Progenitor cell of endocrine pancreas (in vitro differentiated cells): ENCODE measurements at regions not wholly inside any gene's neighbourhood (a gene's known extent, or its start where the extent isn't known, plus 50 kb on each side); places are given as distances from the start of the nearest gene placed in this dataset.
"Not testable (repeated sequence)": the region's sequence is repeated elsewhere in the genome, so short reads cannot be mapped to it uniquely, and the experiment has no call there.

ENCODE experiments used
- DNase-seq: peaks from one replicate; pipeline ENCODE4 v3.0.0; 2021; ENCODE audit warnings: low spot score; ENCODE audit not compliant: unreplicated experiment
- H3K27ac Mint-ChIP-seq: 2 replicates; pipeline ENCODE4 v1.8.0; 2021; ENCODE audit warnings: mild to moderate bottlenecking, moderate library complexity, mixed read lengths
- H3K27me3 Mint-ChIP-seq: 2 replicates; pipeline ENCODE4 v1.8.0; 2021; ENCODE audit warnings: mixed read lengths
- H3K36me3 Mint-ChIP-seq: 2 replicates; pipeline ENCODE4 v1.8.0; 2022; ENCODE audit warnings: mixed read lengths; ENCODE audit not compliant: insufficient read depth
- H3K4me1 Mint-ChIP-seq: 2 replicates; pipeline ENCODE4 v1.8.0; 2021; ENCODE audit warnings: low read depth, mixed read lengths
- H3K4me3 Mint-ChIP-seq: 2 replicates; pipeline ENCODE4 v1.8.0; 2021; ENCODE audit warnings: low read depth, mild to moderate bottlenecking, moderate library complexity, mixed read lengths
- H3K9me3 Mint-ChIP-seq: 2 replicates; pipeline ENCODE4 v1.8.0; 2021; ENCODE audit warnings: low read depth, mixed read lengths
- TF ChIP-seq, protein P1 (sequence below): fragments of 200-600 bp; sonication (generic); IDR thresholded peaks from one replicate; pipeline ENCODE4 v1.5.0; 2021; ENCODE audit warnings: antibody characterized with exemption, mild to moderate bottlenecking; ENCODE audit not compliant: unreplicated experiment

DNA sequence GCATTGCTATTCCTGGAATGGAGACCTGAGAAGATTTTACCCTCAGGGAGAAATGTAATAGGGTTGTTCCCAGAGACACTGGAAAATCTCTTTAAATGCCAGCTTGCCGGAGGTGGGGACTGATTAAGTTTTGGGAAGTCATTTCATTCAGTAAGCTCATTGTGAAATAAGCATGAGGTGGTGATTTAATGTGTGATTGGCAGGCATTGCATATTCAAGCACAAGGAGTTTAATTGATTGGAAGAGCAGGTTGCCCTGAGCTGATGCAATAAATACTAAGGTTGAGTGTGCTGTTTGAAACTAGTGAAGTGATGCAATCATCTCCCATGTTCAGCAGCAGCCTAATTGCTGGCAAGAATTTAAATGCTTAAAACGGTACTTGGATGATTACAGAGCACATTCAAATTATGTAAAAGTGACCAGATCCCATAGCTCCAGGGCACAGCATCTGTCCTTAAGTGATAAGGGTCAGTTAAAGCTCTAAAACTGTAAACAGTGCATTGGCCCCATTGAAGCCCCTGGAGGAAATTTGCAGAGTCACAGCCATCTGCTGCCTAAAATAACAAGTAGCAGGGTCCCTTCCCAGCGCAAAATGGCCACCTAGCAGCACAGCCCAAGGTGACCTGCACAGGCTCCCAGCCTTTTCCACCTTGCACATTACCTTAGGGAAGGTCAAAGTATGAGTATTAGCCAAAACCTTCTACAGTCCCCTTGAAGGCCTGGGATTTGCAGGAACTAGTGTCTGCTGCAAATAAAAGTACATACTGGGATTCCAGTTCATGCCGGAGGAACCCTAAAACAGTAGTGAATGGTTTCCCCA, 92.1 kb downstream of the CCDC71L start:
- H3K36me3 Mint-ChIP-seq, result no peaks in the 10 kb centered on the region
- H3K27me3 Mint-ChIP-seq, result peaks cover 10% of the 10 kb centered on the region
- H3K4me1 Mint-ChIP-seq, result peaks cover 14% of the 10 kb centered on the region
- no peak for DNase-seq
- H3K9me3 Mint-ChIP-seq, result no peaks in the 10 kb centered on the region
- TF ChIP-seq, protein P1, sequence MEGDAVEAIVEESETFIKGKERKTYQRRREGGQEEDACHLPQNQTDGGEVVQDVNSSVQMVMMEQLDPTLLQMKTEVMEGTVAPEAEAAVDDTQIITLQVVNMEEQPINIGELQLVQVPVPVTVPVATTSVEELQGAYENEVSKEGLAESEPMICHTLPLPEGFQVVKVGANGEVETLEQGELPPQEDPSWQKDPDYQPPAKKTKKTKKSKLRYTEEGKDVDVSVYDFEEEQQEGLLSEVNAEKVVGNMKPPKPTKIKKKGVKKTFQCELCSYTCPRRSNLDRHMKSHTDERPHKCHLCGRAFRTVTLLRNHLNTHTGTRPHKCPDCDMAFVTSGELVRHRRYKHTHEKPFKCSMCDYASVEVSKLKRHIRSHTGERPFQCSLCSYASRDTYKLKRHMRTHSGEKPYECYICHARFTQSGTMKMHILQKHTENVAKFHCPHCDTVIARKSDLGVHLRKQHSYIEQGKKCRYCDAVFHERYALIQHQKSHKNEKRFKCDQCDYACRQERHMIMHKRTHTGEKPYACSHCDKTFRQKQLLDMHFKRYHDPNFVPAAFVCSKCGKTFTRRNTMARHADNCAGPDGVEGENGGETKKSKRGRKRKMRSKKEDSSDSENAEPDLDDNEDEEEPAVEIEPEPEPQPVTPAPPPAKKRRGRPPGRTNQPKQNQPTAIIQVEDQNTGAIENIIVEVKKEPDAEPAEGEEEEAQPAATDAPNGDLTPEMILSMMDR, result no peak
- no peak overlapping the region for H3K4me3 Mint-ChIP-seq
- peak overlapping the region; percentile 97 for H3K27ac Mint-ChIP-seq

DNA sequence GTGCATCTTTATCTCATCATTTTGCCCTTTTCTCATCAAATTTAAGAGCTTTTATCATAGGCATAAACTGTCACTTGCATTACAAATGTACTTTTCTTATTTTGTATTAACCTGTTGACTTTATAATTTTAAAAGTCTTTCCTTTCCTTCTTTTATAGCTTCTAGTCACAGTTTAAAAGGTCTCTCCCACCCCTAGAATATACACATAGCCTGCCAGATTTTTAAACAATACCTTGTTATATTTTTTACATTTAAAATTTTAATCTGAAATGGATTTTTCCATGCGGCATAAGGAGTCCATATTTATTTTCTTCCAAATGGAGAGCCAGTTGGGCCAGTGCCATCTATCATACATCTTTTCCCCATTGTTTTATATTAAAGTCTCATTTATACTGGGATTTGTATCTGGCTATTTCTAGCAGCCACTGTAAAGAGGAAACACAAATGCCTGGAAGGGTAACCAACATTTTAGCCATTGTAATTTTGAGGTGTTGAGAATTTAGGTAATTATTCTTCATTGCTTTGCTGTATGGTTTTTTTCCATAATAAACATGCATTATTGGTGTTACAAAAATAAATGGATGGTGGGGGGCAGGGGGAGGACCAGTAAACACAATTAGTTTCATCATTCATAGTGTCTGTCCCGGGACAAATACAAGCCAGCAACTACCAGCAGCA, 92.8 kb downstream of the CCDC71L start:
- Mint-ChIP-seq H3K36me3 (no peaks in the 10 kb centered on the region), H3K4me3 (no peak overlapping the region), H3K27ac (peak overlapping the region; percentile 97), H3K4me1 (peaks cover 11% of the 10 kb centered on the region), H3K27me3 (peaks cover 10% of the 10 kb centered on the region), H3K9me3 (no peaks in the 10 kb centered on the region)
- DNase-seq, result no peak
- TF ChIP-seq, protein P1, result no peak

DNA sequence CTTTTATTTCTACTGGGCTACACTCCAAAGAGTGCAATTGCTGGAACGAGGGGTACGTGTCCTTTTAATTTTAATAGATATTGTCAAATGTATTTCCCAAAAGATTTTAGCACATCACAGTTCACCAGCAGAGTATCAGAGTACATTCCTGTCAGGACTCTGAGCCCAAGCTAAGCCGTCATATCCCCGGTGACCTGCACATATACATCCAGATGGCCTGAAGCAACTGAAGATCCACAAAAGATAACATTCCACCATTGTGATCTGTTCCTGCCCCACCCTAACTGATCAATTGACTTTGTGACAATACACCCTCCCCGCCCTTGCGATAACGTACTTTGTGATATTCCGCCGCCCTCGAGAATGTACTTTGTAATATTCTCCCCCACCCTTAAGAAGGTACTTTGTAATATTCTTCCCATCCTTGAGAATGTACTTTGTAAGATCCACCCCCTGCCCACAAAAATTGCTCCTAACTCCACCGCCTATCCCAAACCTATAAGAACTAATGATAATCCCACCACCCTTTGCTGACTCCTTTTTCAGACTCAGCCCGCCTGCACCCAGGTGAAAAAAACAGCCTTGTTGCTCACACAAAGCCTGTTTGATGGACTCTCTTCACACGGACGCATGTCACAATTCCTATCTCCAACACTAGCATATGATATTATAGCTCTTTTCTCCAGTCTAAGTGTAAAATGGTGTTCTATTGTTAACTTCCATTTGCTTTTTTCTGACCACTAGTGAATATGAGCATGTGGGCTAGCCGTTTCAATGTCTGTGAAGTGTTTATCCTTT, 93.6 kb downstream of the CCDC71L start:
- not testable (repeated sequence) for H3K27ac Mint-ChIP-seq, H3K9me3 Mint-ChIP-seq, H3K27me3 Mint-ChIP-seq, H3K4me3 Mint-ChIP-seq, DNase-seq, H3K4me1 Mint-ChIP-seq, H3K36me3 Mint-ChIP-seq

DNA sequence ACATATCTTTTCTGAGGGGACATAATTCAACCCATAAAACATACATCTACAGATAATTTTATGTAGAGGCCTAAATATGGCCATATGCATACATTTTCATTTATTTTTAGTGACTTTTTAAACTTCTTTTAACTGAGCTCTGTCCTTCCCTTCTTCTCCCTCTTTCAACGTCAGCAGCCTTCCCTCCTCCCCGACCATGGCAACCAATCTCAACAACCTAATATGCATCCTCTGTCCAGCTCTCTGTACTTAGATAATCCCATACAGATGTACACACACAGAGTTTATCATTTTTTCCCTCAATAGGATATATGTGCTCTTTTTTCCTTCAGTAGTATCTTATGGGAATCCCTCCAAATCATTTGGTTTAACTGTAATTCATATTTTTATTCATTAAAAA, 94.3 kb downstream of the CCDC71L start:
- no peak overlapping the region for H3K4me3 Mint-ChIP-seq
- DNase-seq, result no peak
- TF ChIP-seq, protein P1, result no peak
- H3K27me3 Mint-ChIP-seq, result peaks cover 4% of the 10 kb centered on the region
- no peaks in the 10 kb centered on the region for H3K36me3 Mint-ChIP-seq
- peaks cover 9% of the 10 kb centered on the region for H3K4me1 Mint-ChIP-seq
- H3K27ac Mint-ChIP-seq, result no peak overlapping the region
- no peaks in the 10 kb centered on the region for H3K9me3 Mint-ChIP-seq

DNA sequence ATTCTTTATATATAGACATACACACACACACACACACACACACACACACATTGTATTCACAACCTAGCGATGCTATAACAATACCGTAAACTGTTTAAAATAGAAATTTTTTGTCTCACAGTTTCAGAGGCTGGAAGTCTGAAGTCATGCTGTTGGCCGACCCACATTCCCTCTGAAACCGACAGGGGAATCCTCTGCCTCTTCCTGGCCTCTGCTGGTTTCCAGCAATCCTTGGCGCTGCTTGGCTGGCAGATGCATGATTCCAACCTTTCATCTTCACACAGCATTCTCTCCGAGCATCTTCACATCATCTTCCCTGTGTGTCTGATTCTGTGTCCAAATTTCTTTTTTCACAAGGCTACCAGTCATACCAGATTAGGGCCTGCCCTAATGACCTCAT, 94.8 kb downstream of the CCDC71L start:
- no peaks in the 10 kb centered on the region for H3K36me3 Mint-ChIP-seq
- TF ChIP-seq, protein P1, result no peak
- no peak overlapping the region for H3K27ac Mint-ChIP-seq
- peaks cover 9% of the 10 kb centered on the region for H3K4me1 Mint-ChIP-seq
- no peak for DNase-seq
- peaks cover 3% of the 10 kb centered on the region for H3K27me3 Mint-ChIP-seq
- H3K9me3 Mint-ChIP-seq, result no peaks in the 10 kb centered on the region
- no peak overlapping the region for H3K4me3 Mint-ChIP-seq
